CD4-positive, alpha-beta T cell treated with Interleukin-12 subunit alpha and Interleukin-12 subunit beta, for 1 hour (primary cell): ENCODE measurements at regions not wholly inside any gene's neighbourhood (a gene's known extent, or its start where the extent isn't known, plus 50 kb on each side); places are given as distances from the start of the nearest gene placed in this dataset.

Experiments used
- DNase-seq: peaks from one replicate; pipeline ENCODE4 v3.0.0-alpha.2; 2020

GRCh38 chrX:10085223-10085622 lies 71.6 kb upstream of the CLCN4 start:
- DNase-seq, result peak; percentile 40

GRCh38 chrX:10086676-10087075 lies 70.1 kb upstream of the CLCN4 start:
- DNase-seq, result no peak

DNA sequence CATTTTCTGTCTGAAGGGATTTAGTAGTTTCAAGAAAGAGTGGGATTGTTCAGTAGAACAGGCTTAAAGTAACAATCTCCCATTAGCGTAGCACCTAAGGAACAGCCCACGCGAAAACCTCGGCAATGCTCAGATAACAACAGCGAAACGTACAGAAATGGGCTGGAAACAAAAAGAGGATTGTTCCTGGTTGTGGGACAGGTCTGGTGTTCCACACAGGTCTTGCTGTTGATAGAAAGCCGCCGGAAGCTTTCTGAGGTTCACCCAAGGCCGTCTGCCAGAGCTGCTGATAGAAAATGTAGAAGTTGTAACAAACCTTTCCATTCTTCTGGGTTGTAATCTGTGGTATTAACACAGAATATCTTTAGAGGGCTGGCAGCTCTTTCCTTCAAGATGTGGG lies 69.4 kb upstream of the CLCN4 start:
- DNase-seq, result no peak

DNA sequence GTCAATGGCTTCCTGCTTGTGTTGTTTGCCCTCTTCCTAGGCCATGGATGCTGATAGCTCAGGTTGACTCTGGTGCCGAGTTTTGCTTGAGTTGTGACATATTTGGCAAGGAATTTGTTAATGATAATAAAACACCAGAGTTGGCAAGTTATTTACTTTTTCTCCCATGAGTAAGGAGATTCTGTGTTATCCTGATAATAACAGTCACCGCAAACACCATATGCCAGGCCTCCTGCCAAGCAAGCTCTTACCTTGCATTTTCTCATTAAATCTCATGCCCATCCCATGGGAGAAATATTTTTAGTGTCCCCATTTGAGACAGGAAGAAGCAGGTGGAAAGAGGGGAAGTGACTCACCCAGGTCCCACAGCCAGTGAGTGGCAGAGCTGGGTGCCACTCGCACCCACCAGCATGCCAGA lies 67.4 kb upstream of the CLCN4 start:
- DNase-seq, result no peak

GRCh38 chrX:10090319-10090718 lies 66.5 kb upstream of the CLCN4 start:
- no peak for DNase-seq

GRCh38 chrX:10095246-10095645 lies 61.5 kb upstream of the CLCN4 start:
- DNase-seq, result no peak

DNA sequence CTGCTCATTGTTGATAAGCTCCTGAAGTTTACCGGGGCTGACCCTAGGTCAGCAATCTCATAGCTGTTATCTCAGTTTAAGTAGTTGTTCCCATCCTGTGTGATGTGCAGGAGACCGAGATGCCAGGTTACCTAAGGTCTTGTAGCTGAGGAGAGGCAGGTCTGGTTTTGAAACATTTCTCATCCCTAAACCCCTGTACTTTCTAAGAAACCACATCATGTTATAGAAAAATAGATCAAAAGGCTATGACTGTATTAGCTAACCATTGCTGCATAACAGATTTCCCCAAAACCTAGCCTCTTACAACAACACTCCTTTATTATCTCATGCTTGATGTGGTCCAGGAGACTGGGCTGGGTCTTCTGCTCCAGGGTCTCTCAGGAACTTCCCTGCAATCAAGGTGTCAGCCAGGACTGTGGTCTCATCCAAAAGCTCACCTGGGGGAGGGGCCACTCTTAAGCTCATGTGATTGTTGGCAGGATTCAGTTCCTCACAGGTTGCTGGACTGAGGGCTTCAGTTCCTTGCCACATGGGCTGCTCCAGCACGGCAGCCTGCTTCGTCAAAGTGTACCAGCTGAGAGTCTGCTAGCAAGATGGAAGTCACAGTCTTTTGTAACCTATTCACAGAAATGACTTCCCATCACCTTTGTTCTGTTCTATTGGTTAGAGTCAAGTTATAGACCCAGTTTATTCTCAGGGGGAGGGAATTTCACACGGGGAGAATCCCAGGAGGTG lies 60.9 kb upstream of the CLCN4 start:
- no peak for DNase-seq

GRCh38 chrX:10098270-10098713 lies 58.5 kb upstream of the CLCN4 start:
- peak; percentile 67 for DNase-seq

DNA sequence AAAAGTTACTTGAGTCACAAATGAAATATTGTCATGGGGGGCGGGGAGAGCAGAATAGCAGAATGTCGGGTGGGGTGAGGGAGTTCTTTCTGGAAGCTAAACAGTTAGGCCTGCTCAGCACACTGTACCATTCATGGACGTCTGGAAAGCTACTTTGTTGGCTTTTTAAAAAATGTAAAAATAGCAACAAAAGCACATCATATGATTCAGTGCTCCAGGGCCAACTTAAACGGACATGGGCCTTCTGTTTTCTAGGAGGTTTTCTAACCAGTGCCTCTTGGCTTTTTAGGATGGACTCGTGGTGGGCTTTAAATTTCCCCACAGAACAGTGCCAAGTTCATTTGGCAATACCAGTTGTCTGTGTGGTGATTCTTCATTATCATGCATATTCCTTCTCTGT lies 57.4 kb upstream of the CLCN4 start:
- DNase-seq, result no peak

DNA sequence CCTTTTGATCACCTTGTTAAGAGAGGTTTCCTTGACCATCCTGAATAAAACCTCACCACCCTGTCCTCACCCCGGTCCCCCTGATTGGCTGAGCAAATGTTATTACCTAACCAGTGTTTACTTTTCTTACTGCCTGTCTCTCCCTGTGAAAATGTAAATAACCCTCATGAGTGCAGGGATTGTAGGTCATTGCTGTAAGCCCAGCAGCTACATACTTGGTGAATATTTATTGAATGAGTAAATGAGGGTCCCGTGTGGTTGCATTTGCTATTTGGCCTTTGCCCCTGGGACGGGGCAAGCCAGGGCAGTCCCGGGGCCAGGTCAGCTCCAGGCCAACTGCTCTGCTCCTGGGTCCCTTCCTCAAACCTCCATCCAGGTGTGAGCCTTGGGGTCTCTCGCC lies 55.5 kb upstream of the CLCN4 start:
- no peak for DNase-seq

GRCh38 chrX:10102046-10102704 lies 54.6 kb upstream of the CLCN4 start:
- DNase-seq, result no peak

DNA sequence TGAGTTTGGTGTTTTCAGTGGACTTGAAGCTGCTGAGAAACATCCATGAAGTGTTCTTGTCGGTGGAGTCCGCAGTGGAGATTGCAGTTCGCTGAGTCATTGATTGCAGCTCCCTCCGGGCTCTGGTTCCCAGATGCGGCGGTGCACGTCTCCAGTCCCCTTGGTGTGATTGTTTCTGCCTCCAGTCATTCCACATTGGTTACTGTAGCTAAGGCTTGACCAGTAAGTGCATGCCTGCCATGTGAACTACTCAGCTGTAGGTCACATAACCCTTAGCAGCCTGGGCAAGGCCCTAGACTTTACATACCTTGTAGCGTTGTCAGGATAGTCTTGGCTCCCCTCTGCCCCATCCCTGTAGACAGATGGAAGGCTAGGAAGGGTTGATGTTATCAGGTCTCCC lies 53.8 kb upstream of the CLCN4 start:
- DNase-seq, result no peak

- no peak for DNase-seq
These were observed 51.7 kb upstream of the CLCN4 start for GRCh38 chrX:10104958-10105658.

DNA sequence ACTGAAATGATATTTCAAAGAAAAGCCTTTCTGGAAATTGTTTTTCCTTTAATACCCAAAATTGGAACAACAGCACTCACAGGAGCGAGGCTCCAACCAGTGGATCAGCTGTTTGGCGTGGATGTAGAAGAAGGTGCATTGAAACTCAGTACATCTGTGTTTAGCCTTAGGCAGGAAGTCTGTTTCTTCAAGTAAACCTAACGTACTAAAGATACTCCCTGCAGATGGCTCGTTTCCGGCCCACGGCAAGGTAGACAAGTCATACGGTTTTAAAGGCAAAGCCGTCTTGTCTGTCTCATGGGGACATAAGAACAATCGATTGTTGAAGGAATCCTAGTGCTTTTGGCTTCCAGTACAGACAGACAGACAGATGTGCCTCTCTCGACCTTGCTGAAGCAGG lies 50.0 kb upstream of the CLCN4 start:
- DNase-seq, result peak; percentile 62
